Epithelial cell of proximal tubule (primary cell): ENCODE measurements at regions not wholly inside any gene's neighbourhood (a gene's known extent, or its start where the extent isn't known, plus 50 kb on each side); places are given as distances from the start of the nearest gene placed in this dataset.

Experiments used
- DNase-seq: peaks from one replicate; pipeline ENCODE4 v3.0.0-alpha.2; 2011; ENCODE audit warnings: low read depth
- H3K4me3 ChIP-seq: 2 replicates; pipeline ENCODE4 v1.5.1; 2011; ENCODE audit warnings: low read depth, mild to moderate bottlenecking, low read length
- TF ChIP-seq, protein P1 (sequence below): conservative IDR thresholded peaks from 2 replicates; pipeline ENCODE4 v1.5.1; 2012; ENCODE audit warnings: low read depth, mild to moderate bottlenecking, low read length

DNA sequence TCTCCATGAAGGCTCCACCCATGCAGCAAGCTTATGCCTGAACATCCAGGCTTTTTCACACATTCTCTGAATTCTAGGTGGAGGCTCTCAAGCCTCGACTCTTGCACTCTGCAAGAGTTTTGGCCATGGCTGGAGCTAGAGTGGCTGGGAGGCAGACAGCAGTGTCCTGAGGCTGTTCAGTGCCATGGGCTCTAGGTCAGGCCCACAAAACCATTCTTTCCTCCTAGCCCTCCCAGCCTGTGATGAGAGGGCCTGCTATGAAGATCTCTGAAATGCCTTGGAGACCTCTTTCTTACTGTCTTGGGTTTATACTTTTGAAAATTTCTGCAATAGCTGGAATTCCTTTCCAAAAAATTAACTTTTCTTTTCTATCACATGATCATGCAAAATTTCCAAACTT, 210.7 kb downstream of the RND3 start:
- DNase-seq: no peak
- TF ChIP-seq, protein P1, sequence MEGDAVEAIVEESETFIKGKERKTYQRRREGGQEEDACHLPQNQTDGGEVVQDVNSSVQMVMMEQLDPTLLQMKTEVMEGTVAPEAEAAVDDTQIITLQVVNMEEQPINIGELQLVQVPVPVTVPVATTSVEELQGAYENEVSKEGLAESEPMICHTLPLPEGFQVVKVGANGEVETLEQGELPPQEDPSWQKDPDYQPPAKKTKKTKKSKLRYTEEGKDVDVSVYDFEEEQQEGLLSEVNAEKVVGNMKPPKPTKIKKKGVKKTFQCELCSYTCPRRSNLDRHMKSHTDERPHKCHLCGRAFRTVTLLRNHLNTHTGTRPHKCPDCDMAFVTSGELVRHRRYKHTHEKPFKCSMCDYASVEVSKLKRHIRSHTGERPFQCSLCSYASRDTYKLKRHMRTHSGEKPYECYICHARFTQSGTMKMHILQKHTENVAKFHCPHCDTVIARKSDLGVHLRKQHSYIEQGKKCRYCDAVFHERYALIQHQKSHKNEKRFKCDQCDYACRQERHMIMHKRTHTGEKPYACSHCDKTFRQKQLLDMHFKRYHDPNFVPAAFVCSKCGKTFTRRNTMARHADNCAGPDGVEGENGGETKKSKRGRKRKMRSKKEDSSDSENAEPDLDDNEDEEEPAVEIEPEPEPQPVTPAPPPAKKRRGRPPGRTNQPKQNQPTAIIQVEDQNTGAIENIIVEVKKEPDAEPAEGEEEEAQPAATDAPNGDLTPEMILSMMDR: no peak
- no peak overlapping the region for H3K4me3 ChIP-seq

DNA sequence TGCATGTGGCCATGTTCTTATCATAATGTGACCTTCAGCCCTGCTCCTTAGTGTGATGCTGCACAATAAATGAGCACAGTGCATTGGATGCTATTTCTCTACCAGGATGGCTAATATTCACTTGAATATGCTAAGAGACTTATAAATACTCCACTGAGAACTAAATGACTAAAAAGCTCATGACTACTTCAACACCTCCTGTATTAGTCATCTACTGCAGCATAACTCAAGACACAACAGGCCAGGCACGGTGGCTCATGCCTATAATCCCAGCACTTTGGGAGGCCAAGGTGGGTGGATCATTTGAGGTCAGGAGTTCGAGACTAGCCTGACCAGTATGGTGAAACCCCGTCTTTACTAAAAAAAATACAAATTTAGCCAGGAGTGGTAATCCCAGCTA, 213.4 kb downstream of the RND3 start:
- H3K4me3 ChIP-seq: no peak overlapping the region
- peak; percentile 59 for DNase-seq
- TF ChIP-seq, protein P1: no peak

DNA sequence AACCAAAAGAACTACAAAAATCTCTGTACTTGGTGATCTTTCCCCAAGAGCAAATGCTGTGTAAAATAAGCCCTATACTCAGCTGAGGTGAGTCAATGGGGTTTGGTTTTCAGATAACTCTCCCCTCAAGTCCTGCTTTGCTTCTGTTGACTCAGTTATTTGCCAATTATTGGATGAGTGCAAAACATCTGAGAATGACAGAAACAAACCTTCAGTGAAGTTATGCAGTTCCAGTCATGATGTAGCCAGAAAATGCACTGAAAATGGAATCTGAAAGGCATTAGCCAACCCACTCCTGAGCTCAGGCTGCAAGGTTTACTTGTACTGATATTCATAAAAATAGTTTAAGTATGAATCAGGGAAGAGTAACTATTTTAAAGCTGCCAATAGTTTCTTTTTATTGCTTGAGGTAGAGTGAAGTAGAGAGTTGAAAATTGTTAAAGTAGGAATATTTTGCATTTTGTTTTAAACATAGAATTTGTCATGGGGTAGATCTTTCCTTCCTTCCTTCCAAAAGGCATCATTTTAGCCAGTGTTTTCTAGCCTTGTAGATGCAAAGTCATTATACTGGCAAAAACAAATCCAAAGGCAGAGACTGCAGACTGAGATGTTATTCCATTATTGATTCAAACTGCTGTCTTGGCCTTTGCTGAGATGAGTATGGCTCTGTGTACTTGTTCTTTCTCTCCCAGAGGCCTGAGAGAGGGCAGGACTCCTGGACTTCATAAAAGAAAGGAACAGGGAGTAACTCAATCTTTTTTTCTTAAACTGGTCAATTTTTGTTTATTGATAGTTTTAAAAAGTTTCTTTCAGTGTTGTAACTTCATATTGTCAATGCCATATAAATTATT, 215.3 kb downstream of the RND3 start:
- H3K4me3 ChIP-seq: no peak overlapping the region
- peak; percentile 40 for DNase-seq
- TF ChIP-seq, protein P1: no peak

DNA sequence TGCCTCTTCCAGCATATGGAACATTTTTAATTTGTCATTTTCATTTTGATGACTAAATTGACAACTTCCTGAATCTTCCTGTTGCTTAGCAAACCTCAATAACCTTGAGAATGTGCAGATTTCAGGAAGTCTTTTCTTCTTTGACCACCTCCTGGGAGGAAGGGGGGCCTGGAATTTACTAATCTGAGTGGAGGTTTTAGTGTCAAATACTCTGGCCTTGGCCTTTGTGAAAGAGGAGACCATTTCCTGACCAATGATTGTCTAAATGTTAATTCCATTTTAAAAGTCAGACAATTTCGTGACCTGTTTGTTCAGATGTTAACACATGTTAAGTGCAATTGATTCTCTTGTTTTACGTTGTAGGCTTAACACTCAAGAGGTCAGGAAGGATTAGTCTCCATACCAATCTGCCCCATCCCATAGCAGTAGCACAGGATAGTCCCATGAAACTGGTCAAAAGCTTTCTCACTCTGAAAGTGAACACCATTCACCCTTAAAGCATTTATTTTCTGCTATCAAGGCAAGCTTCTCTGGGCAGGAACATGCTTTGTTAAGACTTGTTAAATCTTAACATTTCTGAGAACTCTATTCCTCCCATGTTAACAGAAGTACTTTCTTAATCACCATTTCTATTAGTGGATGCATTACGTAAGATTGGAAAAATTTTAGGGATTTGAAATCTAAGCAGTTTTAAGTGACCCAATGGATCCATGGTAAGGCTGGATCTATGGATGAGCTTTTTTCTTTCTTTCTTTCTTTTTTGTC, 219.6 kb downstream of the RND3 start:
- TF ChIP-seq, protein P1: no peak
- DNase-seq: no peak
- H3K4me3 ChIP-seq: no peak overlapping the region

DNA sequence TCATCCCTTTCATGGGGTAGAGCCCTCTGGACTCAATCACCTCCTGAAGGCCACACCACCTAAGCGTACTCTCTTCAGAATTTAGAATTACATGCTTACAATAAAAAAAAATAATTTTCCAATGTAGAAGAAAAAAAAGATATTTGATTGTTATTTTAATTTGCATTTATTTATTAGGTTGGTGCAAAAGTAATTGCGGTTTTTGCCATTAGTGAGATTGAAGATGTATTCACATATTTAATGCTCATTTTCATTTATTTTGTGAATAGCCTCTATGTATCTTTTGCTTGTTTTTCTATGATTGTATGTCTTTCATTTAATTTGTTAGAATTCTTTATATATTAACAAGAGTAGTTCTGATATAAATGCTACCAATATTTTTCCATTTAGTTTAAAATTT, 220.5 kb downstream of the RND3 start:
- H3K4me3 ChIP-seq: no peak overlapping the region
- TF ChIP-seq, protein P1: no peak
- no peak for DNase-seq

DNA sequence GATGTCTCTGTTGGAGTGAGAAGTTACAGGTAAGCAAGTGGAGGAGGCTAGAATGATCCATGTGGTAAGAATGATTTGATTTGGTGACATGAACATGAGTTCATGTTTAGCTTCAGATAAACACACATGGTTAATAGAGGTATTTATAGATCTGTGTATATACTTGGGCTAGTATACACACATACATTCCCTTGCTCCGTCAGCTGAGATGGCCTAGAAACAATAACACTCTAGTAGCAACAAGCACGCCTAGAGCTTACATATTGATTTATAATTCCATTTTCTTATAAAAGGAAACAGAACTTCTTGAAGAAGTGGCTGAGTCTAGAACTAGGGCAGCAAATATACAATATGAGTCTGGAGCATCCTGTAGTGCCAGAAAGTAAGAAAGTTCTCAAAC, 223.0 kb downstream of the RND3 start:
- TF ChIP-seq, protein P1: no peak
- no peak overlapping the region for H3K4me3 ChIP-seq
- no peak for DNase-seq
